GM12892 (cell line): ENCODE measurements at regions not wholly inside any gene's neighbourhood (a gene's known extent, or its start where the extent isn't known, plus 50 kb on each side); places are given as distances from the start of the nearest gene placed in this dataset.

Experiments used
- POLR2A ChIP-seq: IDR thresholded peaks from 2 replicates; pipeline ENCODE4 v1.6.1; 2011; ENCODE audit warnings: low read depth, low read length, control low read depth
- POLR2AphosphoS5 ChIP-seq: IDR thresholded peaks from 2 replicates; pipeline ENCODE4 v1.6.1; 2011; ENCODE audit warnings: low read depth, low read length, control low read depth

GRCh38 chr4:14853176-14853943, 148.9 kb upstream of the CPEB2 start:
- TF ChIP-seq POLR2A (no peak), POLR2AphosphoS5 (no peak)
